Upper lobe of left lung (tissue), 4 donors: ENCODE measurements at regions not wholly inside any gene's neighbourhood (a gene's known extent, or its start where the extent isn't known, plus 50 kb on each side); places are given as distances from the start of the nearest gene placed in this dataset.

Experiments
- EP300 ChIP-seq, 4 donors: sonication (generic); formaldehyde crosslinking; IDR thresholded peaks; one replicate each; pipeline ENCODE4 v1.5.1; 2017; ENCODE audit warnings: antibody characterized with exemption in 4 of 4, control low read depth in 2 of 4
- POLR2A ChIP-seq, 4 donors: fragments of 450-650 bp; IDR thresholded peaks; one replicate each; pipeline ENCODE4 v1.5.1; 2016 to 2017; ENCODE audit warnings: antibody characterized with exemption in 4 of 4, mild to moderate bottlenecking in 2 of 4
- POLR2AphosphoS5 ChIP-seq, 2 donors: sonication (generic); formaldehyde crosslinking; IDR thresholded peaks; one replicate each; pipeline ENCODE4 v1.5.1; 2017; ENCODE audit warnings: antibody characterized with exemption in 2 of 2
- TF ChIP-seq, protein P1 (sequence below), 6 experiments: fragments of 450-650 bp in 4 of 6; fragments of 200-600 bp in 2 of 6; sonication (generic) in 2 of 6; IDR thresholded peaks; one replicate each; pipeline ENCODE4 v1.5.1; 2016 to 2019; ENCODE audit warnings: antibody characterized with exemption in 6 of 6

DNA sequence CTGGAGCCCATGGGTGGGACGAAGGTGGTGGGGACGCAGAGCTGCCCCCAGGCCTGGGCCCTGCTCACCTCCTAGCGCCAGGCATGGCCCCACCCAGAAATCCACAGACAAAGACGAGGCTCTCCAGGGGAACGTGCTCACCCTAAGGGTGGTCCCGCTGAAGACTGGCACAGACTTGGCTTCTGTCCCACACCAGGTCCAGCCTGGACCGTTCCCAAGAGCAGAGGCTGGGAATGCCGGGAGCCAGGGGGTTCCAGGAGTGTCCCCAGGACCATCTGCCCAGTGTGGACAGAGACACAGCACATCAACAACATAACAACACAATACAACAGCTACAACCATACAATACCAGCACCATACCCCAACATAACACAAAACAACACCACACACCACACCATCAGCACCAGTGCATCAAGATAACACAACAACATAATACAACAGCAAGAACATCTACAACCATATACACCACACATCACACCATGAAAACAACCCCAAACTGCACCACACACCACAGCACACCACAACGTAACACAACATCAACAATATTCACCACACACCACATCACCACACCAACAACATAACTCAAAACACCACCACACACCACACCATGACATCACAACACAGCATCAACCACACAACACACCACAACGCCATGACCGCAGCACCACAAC, 329.6 kb downstream of the ADGRD1 start:
- TF ChIP-seq POLR2AphosphoS5 (IDR thresholded peaks at IDR 0.05) (no peak), EP300 (IDR thresholded peaks at IDR 0.05) (no peak), POLR2A (IDR thresholded peaks at IDR 0.05) (no peak)
- TF ChIP-seq, protein P1, sequence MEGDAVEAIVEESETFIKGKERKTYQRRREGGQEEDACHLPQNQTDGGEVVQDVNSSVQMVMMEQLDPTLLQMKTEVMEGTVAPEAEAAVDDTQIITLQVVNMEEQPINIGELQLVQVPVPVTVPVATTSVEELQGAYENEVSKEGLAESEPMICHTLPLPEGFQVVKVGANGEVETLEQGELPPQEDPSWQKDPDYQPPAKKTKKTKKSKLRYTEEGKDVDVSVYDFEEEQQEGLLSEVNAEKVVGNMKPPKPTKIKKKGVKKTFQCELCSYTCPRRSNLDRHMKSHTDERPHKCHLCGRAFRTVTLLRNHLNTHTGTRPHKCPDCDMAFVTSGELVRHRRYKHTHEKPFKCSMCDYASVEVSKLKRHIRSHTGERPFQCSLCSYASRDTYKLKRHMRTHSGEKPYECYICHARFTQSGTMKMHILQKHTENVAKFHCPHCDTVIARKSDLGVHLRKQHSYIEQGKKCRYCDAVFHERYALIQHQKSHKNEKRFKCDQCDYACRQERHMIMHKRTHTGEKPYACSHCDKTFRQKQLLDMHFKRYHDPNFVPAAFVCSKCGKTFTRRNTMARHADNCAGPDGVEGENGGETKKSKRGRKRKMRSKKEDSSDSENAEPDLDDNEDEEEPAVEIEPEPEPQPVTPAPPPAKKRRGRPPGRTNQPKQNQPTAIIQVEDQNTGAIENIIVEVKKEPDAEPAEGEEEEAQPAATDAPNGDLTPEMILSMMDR (IDR thresholded peaks at IDR 0.05): no peak
